Testis (tissue), 2 donors: ENCODE measurements at regions not wholly inside any gene's neighbourhood (a gene's known extent, or its start where the extent isn't known, plus 50 kb on each side); places are given as distances from the start of the nearest gene placed in this dataset.

ENCODE experiments used
- POLR2A ChIP-seq: fragments of 450-650 bp; IDR thresholded peaks from one replicate; pipeline ENCODE4 v1.6.1; 2017; ENCODE audit warnings: antibody characterized with exemption, mild to moderate bottlenecking, moderate library complexity
- TF ChIP-seq, protein P1 (sequence below), 3 experiments: fragments of 450-650 bp in 2 of 3; fragments of 200-600 bp in 1 of 3; sonication (generic) in 1 of 3; IDR thresholded peaks; one replicate each; pipeline ENCODE4 v1.5.1; 2016 to 2019; ENCODE audit warnings: antibody characterized with exemption in 3 of 3, mild to moderate bottlenecking in 2 of 3, moderate library complexity in 1 of 3

DNA sequence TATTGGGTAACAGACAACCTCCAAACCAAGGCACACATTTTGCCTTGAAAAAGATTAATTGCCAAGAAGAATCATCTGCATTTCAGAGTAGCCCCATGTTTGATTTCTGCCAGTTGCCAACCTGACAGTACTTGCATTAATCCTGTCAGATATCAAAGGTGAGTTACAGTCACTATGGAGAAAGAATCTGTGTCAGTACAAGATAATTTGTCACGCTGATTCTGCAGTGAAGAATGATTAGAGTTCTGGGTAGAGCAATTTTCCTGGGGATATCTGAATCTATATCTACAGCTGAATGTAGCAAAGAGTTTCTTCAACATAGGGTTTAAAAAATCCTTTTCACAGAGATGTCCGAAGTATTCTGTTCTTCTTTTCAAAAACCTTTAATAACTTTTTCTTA is 150.7 kb downstream of the AKAP11 start:
- TF ChIP-seq, protein P1, sequence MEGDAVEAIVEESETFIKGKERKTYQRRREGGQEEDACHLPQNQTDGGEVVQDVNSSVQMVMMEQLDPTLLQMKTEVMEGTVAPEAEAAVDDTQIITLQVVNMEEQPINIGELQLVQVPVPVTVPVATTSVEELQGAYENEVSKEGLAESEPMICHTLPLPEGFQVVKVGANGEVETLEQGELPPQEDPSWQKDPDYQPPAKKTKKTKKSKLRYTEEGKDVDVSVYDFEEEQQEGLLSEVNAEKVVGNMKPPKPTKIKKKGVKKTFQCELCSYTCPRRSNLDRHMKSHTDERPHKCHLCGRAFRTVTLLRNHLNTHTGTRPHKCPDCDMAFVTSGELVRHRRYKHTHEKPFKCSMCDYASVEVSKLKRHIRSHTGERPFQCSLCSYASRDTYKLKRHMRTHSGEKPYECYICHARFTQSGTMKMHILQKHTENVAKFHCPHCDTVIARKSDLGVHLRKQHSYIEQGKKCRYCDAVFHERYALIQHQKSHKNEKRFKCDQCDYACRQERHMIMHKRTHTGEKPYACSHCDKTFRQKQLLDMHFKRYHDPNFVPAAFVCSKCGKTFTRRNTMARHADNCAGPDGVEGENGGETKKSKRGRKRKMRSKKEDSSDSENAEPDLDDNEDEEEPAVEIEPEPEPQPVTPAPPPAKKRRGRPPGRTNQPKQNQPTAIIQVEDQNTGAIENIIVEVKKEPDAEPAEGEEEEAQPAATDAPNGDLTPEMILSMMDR (IDR thresholded peaks at IDR 0.05) = no peak
- no peak for TF ChIP-seq POLR2A
